ENCODE measurements at regions not wholly inside any gene's neighbourhood (a gene's known extent, or its start where the extent isn't known, plus 50 kb on each side); places are given as distances from the start of the nearest gene placed in this dataset.

- no peak overlapping the region for H3K4me3 ChIP-seq (ENCODE audit: low read depth, low read length)
- no peak for DNase-seq (ENCODE audit: low read depth)
- TF ChIP-seq MYC (IDR thresholded peaks at IDR 0.05; ENCODE audit: low read depth, low read length) = no peak
- TF ChIP-seq CTCF (IDR thresholded peaks at IDR 0.05; ENCODE audit: low read depth, low read length) = no peak
- no peak for TF ChIP-seq MAX (IDR thresholded peaks at IDR 0.05; ENCODE audit: low read depth, low read length)
- no peak for TF ChIP-seq POLR2A (IDR thresholded peaks at IDR 0.05; ENCODE audit: extremely low read depth, insufficient read length)
Measured at GRCh38 chr13:70490320-70490935, 382.2 kb upstream of the KLHL1 start.

- TF ChIP-seq MAX (IDR thresholded peaks at IDR 0.05; ENCODE audit: low read depth, low read length) = no peak
- TF ChIP-seq MYC (IDR thresholded peaks at IDR 0.05; ENCODE audit: low read depth, low read length) = no peak
- TF ChIP-seq CTCF (IDR thresholded peaks at IDR 0.05; ENCODE audit: low read depth, low read length) = no peak
- no peak for TF ChIP-seq POLR2A (IDR thresholded peaks at IDR 0.05; ENCODE audit: extremely low read depth, insufficient read length)
- no peak overlapping the region for H3K4me3 ChIP-seq (ENCODE audit: low read depth, low read length)
- DNase-seq (ENCODE audit: low read depth) = no peak
Measured at GRCh38 chr13:70484931-70485330, 376.7 kb upstream of the KLHL1 start.

GRCh38 chr13:70483599-70484276 is 375.5 kb upstream of the KLHL1 start:
- no peak overlapping the region for H3K4me3 ChIP-seq (ENCODE audit: low read depth, low read length)
- TF ChIP-seq CTCF (IDR thresholded peaks at IDR 0.05; ENCODE audit: low read depth, low read length) = no peak
- no peak for TF ChIP-seq MYC (IDR thresholded peaks at IDR 0.05; ENCODE audit: low read depth, low read length)
- no peak for TF ChIP-seq POLR2A (IDR thresholded peaks at IDR 0.05; ENCODE audit: extremely low read depth, insufficient read length)
- TF ChIP-seq MAX (IDR thresholded peaks at IDR 0.05; ENCODE audit: low read depth, low read length) = no peak
- no peak for DNase-seq (ENCODE audit: low read depth)

GRCh38 chr13:70473907-70474306 is 365.7 kb upstream of the KLHL1 start:
- peak; percentile 36 for DNase-seq (ENCODE audit: low read depth)
- TF ChIP-seq MYC (IDR thresholded peaks at IDR 0.05; ENCODE audit: low read depth, low read length) (no peak), POLR2A (IDR thresholded peaks at IDR 0.05; ENCODE audit: extremely low read depth, insufficient read length) (no peak), MAX (IDR thresholded peaks at IDR 0.05; ENCODE audit: low read depth, low read length) (peak; percentile 42)
- H3K4me3 ChIP-seq (ENCODE audit: low read depth, low read length) = no peak overlapping the region

GRCh38 chr13:70469077-70469476 is 360.8 kb upstream of the KLHL1 start:
- DNase-seq (ENCODE audit: low read depth) = no peak
- no peak overlapping the region for H3K4me3 ChIP-seq (ENCODE audit: low read depth, low read length)
- TF ChIP-seq MYC (IDR thresholded peaks at IDR 0.05; ENCODE audit: low read depth, low read length) (no peak), POLR2A (IDR thresholded peaks at IDR 0.05; ENCODE audit: extremely low read depth, insufficient read length) (no peak), CTCF (IDR thresholded peaks at IDR 0.05; ENCODE audit: low read depth, low read length) (no peak), MAX (IDR thresholded peaks at IDR 0.05; ENCODE audit: low read depth, low read length) (no peak)

GRCh38 chr13:70457474-70457873 is 349.2 kb upstream of the KLHL1 start:
- no peak for DNase-seq (ENCODE audit: low read depth)
- TF ChIP-seq MAX (IDR thresholded peaks at IDR 0.05; ENCODE audit: low read depth, low read length) = no peak
- TF ChIP-seq CTCF (IDR thresholded peaks at IDR 0.05; ENCODE audit: low read depth, low read length) = no peak
- no peak for TF ChIP-seq POLR2A (IDR thresholded peaks at IDR 0.05; ENCODE audit: extremely low read depth, insufficient read length)
- TF ChIP-seq MYC (IDR thresholded peaks at IDR 0.05; ENCODE audit: low read depth, low read length) = no peak
- no peak overlapping the region for H3K4me3 ChIP-seq (ENCODE audit: low read depth, low read length)

Data from NB4 (cell line).